DOHH2 (cell line): ENCODE measurements at regions not wholly inside any gene's neighbourhood (a gene's known extent, or its start where the extent isn't known, plus 50 kb on each side); places are given as distances from the start of the nearest gene placed in this dataset.

Source experiments
- H3F3A ChIP-seq: fragments of 200-600 bp; sonication (generic), shearing (Covaris generic); 2 replicates; pipeline ENCODE4 v1.6.0; 2016; ENCODE audit warnings: antibody characterized with exemption, mild to moderate bottlenecking; ENCODE audit not compliant: control insufficient read depth, insufficient read depth
- H3K27ac ChIP-seq: fragments of 200-600 bp; sonication (generic); 2 replicates; pipeline ENCODE4 v1.5.1; 2014; ENCODE audit warnings: low read depth, mild to moderate bottlenecking, low read length, moderate library complexity
- H3K27me3 ChIP-seq: fragments of 200-600 bp; sonication (generic); 2 replicates; pipeline ENCODE4 v1.6.1; 2014; ENCODE audit warnings: mild to moderate bottlenecking, low read length, mixed read lengths; ENCODE audit not compliant: control insufficient read depth
- H3K36me3 ChIP-seq: fragments of 200-600 bp; sonication (generic); 2 replicates; pipeline ENCODE4 v1.6.1; 2014; ENCODE audit warnings: mild to moderate bottlenecking, low read length, moderate library complexity, mixed read lengths; ENCODE audit not compliant: control insufficient read depth
- H3K4me1 ChIP-seq: fragments of 200-600 bp; sonication (generic); 2 replicates; pipeline ENCODE4 v1.6.1; 2014; ENCODE audit warnings: mild to moderate bottlenecking, low read length, mixed read lengths; ENCODE audit not compliant: control insufficient read depth
- H3K4me2 ChIP-seq: fragments of 200-600 bp; sonication (generic); 2 replicates; pipeline ENCODE4 v1.6.0; 2014; ENCODE audit warnings: mild to moderate bottlenecking, low read length, moderate library complexity
- H3K4me3 ChIP-seq: fragments of 200-600 bp; sonication (generic); 2 replicates; pipeline ENCODE4 v1.5.1; 2014; ENCODE audit warnings: mild to moderate bottlenecking, low read length, mixed read lengths
- H3K79me2 ChIP-seq: fragments of 200-600 bp; sonication (generic); 2 replicates; pipeline ENCODE4 v1.6.1; 2014; ENCODE audit warnings: mild to moderate bottlenecking, low read length, mixed read lengths; ENCODE audit not compliant: control insufficient read depth
- H3K9me2 ChIP-seq: fragments of 200-600 bp; sonication (generic); replicated peaks from 2 replicates; pipeline ENCODE4 v1.6.1; 2014; ENCODE audit warnings: mild to moderate bottlenecking, low read length, mixed read lengths; ENCODE audit not compliant: control insufficient read depth
- H3K9me3 ChIP-seq: fragments of 200-600 bp; sonication (generic); 2 replicates; pipeline ENCODE4 v1.6.1; 2014; ENCODE audit warnings: antibody characterized with exemption, low read length, mixed read lengths; ENCODE audit not compliant: control insufficient read depth, insufficient read depth
- H4K20me1 ChIP-seq: fragments of 200-600 bp; sonication (generic); 2 replicates; pipeline ENCODE4 v1.6.0; 2014; ENCODE audit warnings: low read depth, mild to moderate bottlenecking, antibody characterized with exemption, low read length, moderate library complexity; ENCODE audit not compliant: control insufficient read depth, insufficient read depth
- EZH2phosphoT487 ChIP-seq: fragments of 200-600 bp; sonication (generic); IDR thresholded peaks from 2 replicates; pipeline ENCODE4 v1.6.1; 2017; ENCODE audit warnings: borderline replicate concordance, mild to moderate bottlenecking, antibody characterized with exemption, low read length, moderate library complexity, mixed read lengths
- TF ChIP-seq, protein P1 (sequence below): fragments of 200-600 bp; sonication (generic); IDR thresholded peaks from one replicate; pipeline ENCODE4 v1.5.1; 2014; ENCODE audit warnings: antibody characterized with exemption, mild to moderate bottlenecking, low read depth, low read length; ENCODE audit not compliant: poor library complexity, severe bottlenecking

- Histone ChIP-seq H3K27me3 (no peaks in the 10 kb centered on the region), H4K20me1 (no peaks in the 10 kb centered on the region), H3K27ac (no peak overlapping the region), H3K4me2 (no peak overlapping the region), H3K79me2 (no peaks in the 10 kb centered on the region), H3K4me3 (no peak overlapping the region), H3K36me3 (no peaks in the 10 kb centered on the region), H3F3A (no peaks in the 10 kb centered on the region), H3K9me3 (no peaks in the 10 kb centered on the region), H3K9me2 (no peaks in the 10 kb centered on the region), H3K4me1 (no peaks in the 10 kb centered on the region)
- TF ChIP-seq, protein P1, sequence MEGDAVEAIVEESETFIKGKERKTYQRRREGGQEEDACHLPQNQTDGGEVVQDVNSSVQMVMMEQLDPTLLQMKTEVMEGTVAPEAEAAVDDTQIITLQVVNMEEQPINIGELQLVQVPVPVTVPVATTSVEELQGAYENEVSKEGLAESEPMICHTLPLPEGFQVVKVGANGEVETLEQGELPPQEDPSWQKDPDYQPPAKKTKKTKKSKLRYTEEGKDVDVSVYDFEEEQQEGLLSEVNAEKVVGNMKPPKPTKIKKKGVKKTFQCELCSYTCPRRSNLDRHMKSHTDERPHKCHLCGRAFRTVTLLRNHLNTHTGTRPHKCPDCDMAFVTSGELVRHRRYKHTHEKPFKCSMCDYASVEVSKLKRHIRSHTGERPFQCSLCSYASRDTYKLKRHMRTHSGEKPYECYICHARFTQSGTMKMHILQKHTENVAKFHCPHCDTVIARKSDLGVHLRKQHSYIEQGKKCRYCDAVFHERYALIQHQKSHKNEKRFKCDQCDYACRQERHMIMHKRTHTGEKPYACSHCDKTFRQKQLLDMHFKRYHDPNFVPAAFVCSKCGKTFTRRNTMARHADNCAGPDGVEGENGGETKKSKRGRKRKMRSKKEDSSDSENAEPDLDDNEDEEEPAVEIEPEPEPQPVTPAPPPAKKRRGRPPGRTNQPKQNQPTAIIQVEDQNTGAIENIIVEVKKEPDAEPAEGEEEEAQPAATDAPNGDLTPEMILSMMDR: no peak
- no peak for TF ChIP-seq EZH2phosphoT487
Measured at GRCh38 chr15:94021621-94022320, 209.6 kb upstream of the MCTP2 start.

DNA sequence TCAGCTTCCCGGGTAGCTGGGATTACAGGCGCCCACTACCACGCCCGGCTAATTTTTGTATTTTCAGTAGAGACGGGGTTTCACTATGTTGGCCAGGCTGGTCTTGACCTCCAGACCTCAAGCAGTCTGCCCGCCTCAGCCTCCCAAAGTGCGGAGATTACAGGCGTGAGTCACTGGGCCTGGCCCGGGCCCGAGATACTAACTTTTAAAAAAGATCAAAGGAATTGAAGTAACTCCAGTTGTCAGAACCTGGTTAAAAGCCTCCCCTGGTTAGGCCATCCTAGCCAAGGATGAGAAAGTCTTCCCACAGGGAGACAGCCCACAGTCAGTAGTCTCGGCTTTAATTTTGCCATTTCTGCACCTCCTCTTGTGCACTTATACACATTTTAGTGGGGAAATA is 212.3 kb upstream of the MCTP2 start:
- TF ChIP-seq, protein P1: no peak
- no peak for TF ChIP-seq EZH2phosphoT487
- no peak overlapping the region for H3K27ac ChIP-seq
- H3F3A ChIP-seq: no peaks in the 10 kb centered on the region
- H3K4me2 ChIP-seq: no peak overlapping the region
- H3K79me2 ChIP-seq: no peaks in the 10 kb centered on the region
- H3K9me2 ChIP-seq: no peaks in the 10 kb centered on the region
- H3K4me1 ChIP-seq: no peaks in the 10 kb centered on the region
- H3K4me3 ChIP-seq: no peak overlapping the region
- H4K20me1 ChIP-seq: no peaks in the 10 kb centered on the region
- H3K9me3 ChIP-seq: no peaks in the 10 kb centered on the region
- no peaks in the 10 kb centered on the region for H3K27me3 ChIP-seq
- H3K36me3 ChIP-seq: no peaks in the 10 kb centered on the region

- no peaks in the 10 kb centered on the region for H3K9me3 ChIP-seq
- no peak overlapping the region for H3K4me3 ChIP-seq
- no peaks in the 10 kb centered on the region for H4K20me1 ChIP-seq
- no peak for TF ChIP-seq EZH2phosphoT487
- TF ChIP-seq, protein P1: no peak
- H3K36me3 ChIP-seq: no peaks in the 10 kb centered on the region
- H3K79me2 ChIP-seq: no peaks in the 10 kb centered on the region
- H3K4me1 ChIP-seq: no peaks in the 10 kb centered on the region
- no peak overlapping the region for H3K27ac ChIP-seq
- no peaks in the 10 kb centered on the region for H3K9me2 ChIP-seq
- H3K27me3 ChIP-seq: no peaks in the 10 kb centered on the region
- no peaks in the 10 kb centered on the region for H3F3A ChIP-seq
- no peak overlapping the region for H3K4me2 ChIP-seq
Measured at GRCh38 chr15:94015324-94015723, 216.0 kb upstream of the MCTP2 start.
